Spinal cord (tissue), 9 donors: ENCODE measurements at regions not wholly inside any gene's neighbourhood (a gene's known extent, or its start where the extent isn't known, plus 50 kb on each side); places are given as distances from the start of the nearest gene placed in this dataset.

Experiments
- DNase-seq, 6 donors: peaks; one replicate each; pipeline versions ENCODE4 v3.0.0 to v3.0.0-alpha.2; 2013 to 2015; ENCODE audit warnings: low spot score in 6 of 6, low read depth in 4 of 6
- H3K27ac ChIP-seq: one replicate; pipeline ENCODE4 v1.5.1; 2013; ENCODE audit warnings: low read depth, low read length, control low read depth
- H3K27me3 ChIP-seq: one replicate; pipeline ENCODE4 v1.6.1; 2013; ENCODE audit warnings: low read length; ENCODE audit not compliant: control insufficient read depth, insufficient read depth
- H3K36me3 ChIP-seq: one replicate; pipeline ENCODE4 v1.6.1; 2013; ENCODE audit warnings: low read length; ENCODE audit not compliant: control insufficient read depth, insufficient read depth
- H3K4me1 ChIP-seq: one replicate; pipeline ENCODE4 v1.6.1; 2013; ENCODE audit warnings: low read length; ENCODE audit not compliant: control insufficient read depth, insufficient read depth
- H3K4me3 ChIP-seq: one replicate; pipeline ENCODE4 v1.5.1; 2013; ENCODE audit warnings: low read depth, low read length, control low read depth
- H3K9me3 ChIP-seq: one replicate; pipeline ENCODE4 v1.6.1; 2013; ENCODE audit warnings: low read length; ENCODE audit not compliant: control insufficient read depth, insufficient read depth
- WGBS: methylation state at CpG from one replicate; pipeline ENCODE4 v1.1.5; 2013; ENCODE audit warnings: missing lambda C conversion rate; ENCODE audit not compliant: insufficient coverage; 5-methylcytosine and 5-hydroxymethylcytosine counted together
- donor health status: healthy.

DNA sequence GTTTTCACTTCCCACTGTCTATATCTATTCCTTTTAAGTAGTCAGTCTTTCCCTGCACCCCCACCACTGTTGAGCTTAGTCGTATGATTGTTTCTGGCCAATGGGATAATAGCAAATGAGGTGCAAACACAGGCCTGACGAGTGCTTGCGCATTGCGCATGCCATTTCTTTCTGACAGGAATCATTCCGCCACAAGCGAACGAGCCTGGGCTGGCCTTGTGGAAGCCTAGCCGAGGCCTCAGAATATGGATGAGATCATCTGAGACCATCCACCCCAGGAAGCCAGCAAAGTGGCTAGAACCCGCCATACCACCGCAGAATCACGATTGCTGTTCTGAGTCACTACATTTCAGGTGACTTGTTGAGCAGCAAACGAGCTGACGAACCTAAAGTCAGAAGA is 52.2 kb upstream of the PRL start:
- H3K4me1 ChIP-seq = no peaks in the 10 kb centered on the region
- WGBS = 98% methylated on average over 12 of the region's 13 CpGs
- no peaks in the 10 kb centered on the region for H3K27me3 ChIP-seq
- H3K36me3 ChIP-seq = no peaks in the 10 kb centered on the region
- no peak overlapping the region for H3K4me3 ChIP-seq
- DNase-seq = no peak
- no peak overlapping the region for H3K27ac ChIP-seq
- H3K9me3 ChIP-seq = no peaks in the 10 kb centered on the region

DNA sequence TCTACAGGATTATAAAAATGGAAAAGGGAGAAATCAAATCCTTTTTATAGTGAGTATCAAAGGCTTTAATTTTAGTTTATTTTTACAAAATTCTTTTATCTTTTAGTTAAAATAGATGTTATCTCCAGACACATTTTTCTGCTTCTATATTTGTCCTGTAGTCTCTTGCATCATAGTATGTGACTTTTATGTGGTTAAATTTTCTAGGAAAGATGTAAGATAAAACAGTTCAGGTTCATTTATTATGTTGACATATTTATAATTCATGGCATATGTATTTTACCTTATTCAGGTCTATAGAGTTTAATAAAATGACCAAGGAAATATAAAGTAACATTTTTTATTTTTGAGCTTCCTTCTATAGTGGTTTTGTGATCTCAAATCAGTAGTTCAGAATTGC is 52.7 kb upstream of the PRL start:
- no peak overlapping the region for H3K4me3 ChIP-seq
- H3K4me1 ChIP-seq = no peaks in the 10 kb centered on the region
- H3K9me3 ChIP-seq = no peaks in the 10 kb centered on the region

DNA sequence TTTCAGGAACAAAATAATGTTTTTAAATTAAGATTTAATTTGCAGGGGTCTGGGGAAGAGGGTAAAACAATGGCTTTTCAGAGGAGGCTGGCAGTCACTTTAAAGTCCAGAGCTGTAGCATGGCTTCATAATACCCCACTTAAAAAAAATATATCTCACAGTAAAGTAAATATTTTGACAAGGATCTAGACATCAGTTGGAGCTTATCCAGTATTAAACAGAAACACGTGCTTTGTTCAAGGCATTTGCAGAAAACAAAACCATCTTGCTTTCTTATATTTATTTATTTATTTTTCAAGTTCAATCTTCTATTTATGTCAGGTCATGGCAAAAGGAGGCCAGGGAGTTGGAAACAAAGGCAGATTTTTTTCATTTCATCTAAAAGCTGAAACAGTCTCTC is 53.3 kb upstream of the PRL start:
- WGBS = no CpG with 5 or more reads among the region's 1 CpG
- no peaks in the 10 kb centered on the region for H3K27me3 ChIP-seq
- no peak overlapping the region for H3K4me3 ChIP-seq
- no peaks in the 10 kb centered on the region for H3K9me3 ChIP-seq
- H3K4me1 ChIP-seq = no peaks in the 10 kb centered on the region
- H3K36me3 ChIP-seq = no peaks in the 10 kb centered on the region
- peak in 1 of 6 donors; percentile 33 for DNase-seq
- H3K27ac ChIP-seq = no peak overlapping the region

More for the DNA sequence above, 52.7 kb upstream of the PRL start:
- H3K27ac ChIP-seq = no peak overlapping the region
- H3K27me3 ChIP-seq = no peaks in the 10 kb centered on the region
- DNase-seq = no peak
- H3K36me3 ChIP-seq = no peaks in the 10 kb centered on the region

DNA sequence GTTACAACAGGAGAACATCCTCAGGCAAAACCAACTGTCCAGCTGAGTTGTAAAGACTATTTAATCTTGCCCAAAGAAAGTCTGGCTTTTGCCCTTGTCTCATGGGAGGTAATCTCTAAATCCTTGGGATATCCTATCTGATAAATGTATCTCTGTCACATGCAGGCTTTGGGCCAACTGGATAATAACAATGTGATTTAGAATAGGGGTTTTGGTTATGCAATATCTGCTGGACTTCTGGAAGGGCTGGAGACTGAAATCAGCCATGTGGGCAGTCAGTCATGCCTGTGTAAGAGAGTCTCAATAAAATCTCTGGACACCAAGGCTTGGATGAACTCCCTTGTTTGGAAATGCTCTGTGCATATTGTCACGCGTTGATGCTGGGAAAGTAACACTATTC is 56.3 kb upstream of the PRL start:
- DNase-seq = no peak
- no peaks in the 10 kb centered on the region for H3K27me3 ChIP-seq
- WGBS = no CpG with 5 or more reads among the region's 2 CpGs
- no peak overlapping the region for H3K27ac ChIP-seq
- H3K36me3 ChIP-seq = no peaks in the 10 kb centered on the region
- H3K4me1 ChIP-seq = no peaks in the 10 kb centered on the region
- no peaks in the 10 kb centered on the region for H3K9me3 ChIP-seq
- H3K4me3 ChIP-seq = no peak overlapping the region

DNA sequence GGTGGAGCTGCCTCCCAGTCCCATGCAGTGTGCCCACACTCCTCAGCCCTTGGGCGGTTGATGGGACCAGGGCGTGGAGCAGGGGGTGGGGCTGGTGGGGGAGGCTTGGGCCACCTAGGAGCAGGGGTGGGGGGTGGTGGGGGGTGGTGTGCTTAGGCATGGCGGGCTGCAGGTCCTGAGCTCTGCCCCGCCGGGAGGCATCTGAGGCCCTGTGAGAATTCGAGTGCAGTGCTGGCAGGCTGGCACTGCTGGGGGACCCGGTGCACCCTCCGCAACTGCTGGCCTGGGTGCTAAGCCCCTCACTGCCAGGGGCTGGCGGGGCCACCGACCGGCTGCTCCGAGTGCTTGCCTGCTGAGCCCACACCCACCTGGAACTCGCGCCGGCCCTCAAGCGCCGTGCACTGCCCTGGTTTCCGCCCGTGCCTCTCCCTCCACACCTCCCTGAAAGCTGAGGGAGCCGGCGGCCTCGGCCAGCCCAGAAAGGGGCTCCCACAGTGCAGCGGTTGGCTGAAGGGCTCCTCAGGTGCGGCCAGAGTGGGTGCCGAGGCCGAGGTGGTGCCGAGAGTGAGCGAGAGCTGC is 59.6 kb upstream of the PRL start:
- Histone ChIP-seq H3K9me3 (no peaks in the 10 kb centered on the region), H3K36me3 (no peaks in the 10 kb centered on the region), H3K27me3 (no peaks in the 10 kb centered on the region), H3K4me1 (no peaks in the 10 kb centered on the region), H3K27ac (no peak overlapping the region), H3K4me3 (no peak overlapping the region)
- 91% methylated on average over 25 of the region's 28 CpGs for WGBS
- DNase-seq = no peak

DNA sequence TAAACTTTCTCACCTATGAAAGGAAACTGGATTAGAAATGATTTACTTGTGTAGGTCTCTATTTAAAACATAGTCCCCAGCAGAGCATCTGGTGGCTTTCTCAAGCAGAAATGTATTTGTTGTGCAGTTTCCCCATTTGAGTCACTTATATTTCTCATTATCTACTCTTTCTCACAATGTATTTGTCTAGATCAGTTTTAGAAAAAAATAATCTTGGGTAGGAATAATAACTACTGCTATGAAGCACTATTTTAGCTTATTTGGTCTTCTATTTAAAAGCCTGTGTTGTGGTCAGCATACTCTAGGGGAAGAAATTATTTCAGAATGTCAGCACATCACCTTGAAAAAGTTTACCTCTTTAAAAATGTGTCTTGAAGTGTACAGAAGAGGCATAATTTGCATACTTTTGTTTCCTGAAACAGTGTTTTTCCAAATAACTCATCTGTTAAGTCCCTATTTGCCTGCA is 60.9 kb upstream of the PRL start:
- Histone ChIP-seq H3K9me3 (no peaks in the 10 kb centered on the region), H3K27ac (no peak overlapping the region), H3K27me3 (no peaks in the 10 kb centered on the region), H3K4me1 (no peaks in the 10 kb centered on the region), H3K4me3 (no peak overlapping the region), H3K36me3 (no peaks in the 10 kb centered on the region)
- DNase-seq = no peak

DNA sequence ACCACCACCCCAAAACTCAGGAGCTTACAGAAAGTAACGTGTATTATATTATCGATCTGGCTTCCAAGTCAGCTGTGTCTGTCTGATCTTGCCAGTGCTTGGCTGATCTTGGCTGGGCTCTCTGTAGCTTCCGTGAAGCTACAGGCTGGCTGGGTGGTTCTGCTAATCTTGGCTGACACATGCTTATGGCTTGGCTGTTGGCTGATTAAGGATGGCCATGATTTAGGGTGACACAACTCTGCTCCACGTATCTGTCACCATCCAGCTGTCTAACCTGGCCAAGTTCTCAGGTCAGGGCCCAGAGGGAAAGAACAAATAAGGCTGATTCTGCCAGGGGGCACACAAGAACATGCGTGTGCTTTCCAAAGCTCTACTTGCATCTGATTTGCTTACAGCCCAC is 64.7 kb upstream of the PRL start:
- no peaks in the 10 kb centered on the region for H3K36me3 ChIP-seq
- 74% methylated on average over 4 of the region's 5 CpGs for WGBS

DNA sequence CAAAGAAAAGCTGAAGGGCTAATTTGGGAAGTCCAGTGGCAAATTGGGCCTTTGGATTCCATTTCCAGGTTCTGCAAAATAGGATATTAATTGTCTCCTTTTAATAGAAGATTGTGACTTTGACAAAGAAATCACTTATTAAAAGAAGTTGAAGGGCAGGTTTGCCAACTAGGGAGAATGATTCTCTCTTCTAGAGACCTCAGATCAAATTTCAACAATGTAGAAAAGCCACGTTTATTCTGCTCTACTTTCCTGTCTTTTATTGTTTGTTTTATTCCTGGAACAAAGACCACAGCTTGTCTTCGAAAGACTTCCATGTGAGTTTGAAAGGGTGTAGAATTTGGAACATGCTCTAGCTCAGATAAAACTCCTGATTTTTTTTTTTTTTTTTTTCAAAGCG is 65.5 kb upstream of the PRL start:
- no peak overlapping the region for H3K4me3 ChIP-seq
- no peaks in the 10 kb centered on the region for H3K4me1 ChIP-seq
- DNase-seq = peak in 1 of 6 donors; percentile 24
- no peak overlapping the region for H3K27ac ChIP-seq
- H3K27me3 ChIP-seq = no peaks in the 10 kb centered on the region
- WGBS = 57% methylated on average over 1 of the region's 3 CpGs
- no peaks in the 10 kb centered on the region for H3K9me3 ChIP-seq
- no peaks in the 10 kb centered on the region for H3K36me3 ChIP-seq

More for the DNA sequence above, 64.7 kb upstream of the PRL start:
- no peaks in the 10 kb centered on the region for H3K9me3 ChIP-seq
- H3K4me1 ChIP-seq = no peaks in the 10 kb centered on the region
- H3K27ac ChIP-seq = no peak overlapping the region
- no peaks in the 10 kb centered on the region for H3K27me3 ChIP-seq
- no peak overlapping the region for H3K4me3 ChIP-seq
- DNase-seq = no peak

DNA sequence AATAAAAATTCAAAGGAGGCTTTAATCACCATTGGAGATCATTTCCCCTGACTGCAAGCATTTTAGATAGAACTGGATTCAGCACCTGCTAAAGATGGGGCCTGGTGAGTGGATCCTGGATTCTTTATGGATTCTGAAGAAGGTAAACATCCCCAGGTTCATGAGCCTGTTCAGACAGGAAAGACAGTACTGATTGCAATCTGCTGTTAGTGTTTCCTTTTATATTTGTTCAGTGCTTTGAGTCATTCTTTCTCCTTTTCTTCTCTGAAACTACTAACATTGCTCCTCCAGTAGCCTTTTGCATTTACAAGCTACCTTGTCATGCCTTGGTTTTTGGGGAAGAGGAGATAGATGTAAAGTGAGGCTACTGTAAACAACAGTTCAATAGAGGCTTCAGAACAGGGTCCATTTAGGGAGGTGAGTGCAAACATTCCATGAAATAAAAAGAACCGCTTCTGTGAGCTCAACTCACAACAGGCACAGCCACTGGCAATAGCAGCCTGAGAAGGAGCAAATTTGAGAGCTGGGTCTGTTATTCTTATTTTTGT is 66.4 kb upstream of the PRL start:
- Histone ChIP-seq H3K27me3 (no peaks in the 10 kb centered on the region), H3K4me1 (no peaks in the 10 kb centered on the region), H3K36me3 (no peaks in the 10 kb centered on the region), H3K9me3 (no peaks in the 10 kb centered on the region), H3K4me3 (no peak overlapping the region), H3K27ac (peak overlapping the region; percentile 26)
- peak in 1 of 6 donors; percentile 7 for DNase-seq
- no CpG with 5 or more reads among the region's 1 CpG for WGBS

DNA sequence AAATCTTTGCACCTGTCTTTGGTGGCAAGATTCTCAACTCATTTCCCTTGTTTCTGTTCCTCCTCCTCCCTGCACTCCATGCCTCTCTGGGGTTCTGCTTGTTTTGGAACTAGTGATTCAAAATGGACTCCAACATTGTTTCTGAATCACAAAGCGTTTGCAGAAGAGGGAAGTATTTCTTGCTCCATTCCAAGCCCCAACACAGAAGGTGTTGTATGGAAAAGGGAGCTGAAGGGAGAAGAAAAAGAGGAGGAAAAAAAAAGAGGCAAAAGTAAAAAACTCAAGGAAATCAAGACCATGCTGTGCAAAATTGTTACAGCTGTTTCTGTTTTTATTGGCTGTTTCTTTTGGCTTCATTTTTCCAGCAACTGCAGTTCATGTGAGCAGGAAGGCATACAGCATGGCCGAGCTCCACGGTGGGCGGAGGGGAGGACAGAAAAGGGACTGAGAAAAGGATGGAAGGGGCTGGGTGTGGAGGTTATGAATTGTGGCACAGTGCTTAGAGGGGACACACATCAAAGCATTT is 66.9 kb upstream of the PRL start:
- Histone ChIP-seq H3K27me3 (no peaks in the 10 kb centered on the region), H3K36me3 (no peaks in the 10 kb centered on the region), H3K4me3 (no peak overlapping the region), H3K9me3 (no peaks in the 10 kb centered on the region), H3K27ac (peak overlapping the region; percentile 26), H3K4me1 (no peaks in the 10 kb centered on the region)
- WGBS = 67% methylated on average over 3 of the region's 4 CpGs
- peak in 2 of 6 donors; percentile 30 to 80 for DNase-seq
